Natural killer cell (primary cell): ENCODE measurements at regions not wholly inside any gene's neighbourhood (a gene's known extent, or its start where the extent isn't known, plus 50 kb on each side); places are given as distances from the start of the nearest gene placed in this dataset.

ENCODE experiments used
- ATAC-seq, 3 donors: fragments of 150-1000 bp in 2 of 3; fragments of 200-7000 bp in 1 of 3; cut with Tn5 transposase; 1 replicate in 1 of 3; 2 replicates in 2 of 3; pipeline ENCODE4 v1.10.0; 2021; ENCODE audit warnings: mild to moderate bottlenecking in 2 of 3, moderate library complexity in 2 of 3
- DNase-seq, 2 donors: peaks; one replicate each; pipeline versions ENCODE4 v3.0.0 to v3.0.0-alpha.2; 2013 to 2021; ENCODE audit warnings: mixed read lengths in 1 of 2
- H3K27ac ChIP-seq: one replicate; pipeline ENCODE4 v1.5.1; 2013; ENCODE audit warnings: mild to moderate bottlenecking, low read length
- H3K27me3 ChIP-seq: one replicate; pipeline ENCODE4 v1.6.1; 2013; ENCODE audit warnings: low read length; ENCODE audit not compliant: control insufficient read depth, insufficient read depth
- H3K36me3 ChIP-seq: one replicate; pipeline ENCODE4 v1.6.1; 2013; ENCODE audit warnings: low read length; ENCODE audit not compliant: control insufficient read depth, insufficient read depth
- H3K4me1 ChIP-seq: one replicate; pipeline ENCODE4 v1.6.1; 2013; ENCODE audit warnings: low read length; ENCODE audit not compliant: control insufficient read depth, insufficient read depth
- H3K4me3 ChIP-seq: one replicate; pipeline ENCODE4 v1.5.1; 2013; ENCODE audit warnings: low read length
- H3K9me3 ChIP-seq: one replicate; pipeline ENCODE4 v1.6.1; 2013; ENCODE audit warnings: low read length; ENCODE audit not compliant: control insufficient read depth, insufficient read depth
- H3K27ac Mint-ChIP-seq, 2 donors: one replicate each; pipeline ENCODE4 v1.8.0; 2022; ENCODE audit warnings: mild to moderate bottlenecking in 2 of 2, mixed read lengths in 2 of 2, moderate library complexity in 1 of 2
- H3K27me3 Mint-ChIP-seq, 2 donors: one replicate each; pipeline ENCODE4 v1.8.0; 2022; ENCODE audit warnings: low read depth in 2 of 2, mixed read lengths in 2 of 2
- H3K36me3 Mint-ChIP-seq: one replicate; pipeline ENCODE4 v1.8.0; 2022; ENCODE audit warnings: mixed read lengths
- H3K4me1 Mint-ChIP-seq, 2 donors: one replicate each; pipeline ENCODE4 v1.8.0; 2022; ENCODE audit warnings: mixed read lengths in 2 of 2
- H3K4me3 Mint-ChIP-seq: one replicate; pipeline ENCODE4 v1.8.0; 2022; ENCODE audit warnings: mild to moderate bottlenecking, moderate library complexity, mixed read lengths
- H3K9me3 Mint-ChIP-seq, 2 donors: one replicate each; pipeline ENCODE4 v1.8.0; 2022; ENCODE audit warnings: mixed read lengths in 2 of 2
- WGBS: methylation state at CpG from one replicate; pipeline ENCODE4 v1.1.7; 2013; ENCODE audit warnings: missing lambda C conversion rate; ENCODE audit not compliant: insufficient coverage; 5-methylcytosine and 5-hydroxymethylcytosine counted together
- intact Hi-C: fragments of 100-400 bp; cut with micrococcal nuclease; formaldehyde crosslinking; loops from one replicate; pipeline ENCODE4 v1.14.2; 2022
- TF ChIP-seq, protein P1 (sequence below): fragments of 200-600 bp; IDR thresholded peaks from one replicate; pipeline ENCODE4 v1.8.0; 2022; ENCODE audit warnings: antibody characterized with exemption

DNA sequence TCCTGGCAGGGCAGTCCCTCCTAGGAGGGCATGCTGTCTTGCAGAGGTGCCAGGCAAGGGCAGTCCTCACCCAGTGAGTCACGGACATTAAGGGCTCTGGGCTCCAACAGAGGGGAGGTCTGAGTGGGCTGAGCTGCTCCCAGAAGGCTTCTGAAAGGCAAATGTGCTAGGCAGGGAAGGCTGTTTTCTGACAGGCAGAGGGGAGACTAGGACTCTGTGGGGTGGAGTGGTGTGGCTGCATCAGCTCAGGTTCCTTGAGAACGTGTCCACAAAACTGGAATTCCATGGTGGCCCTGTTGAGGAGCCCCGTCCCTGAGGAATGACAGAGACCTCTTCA is 283.5 kb downstream of the MYCN start:
- no peaks in the 10 kb centered on the region for H3K4me1 Mint-ChIP-seq
- Histone ChIP-seq H3K27me3 (no peaks in the 10 kb centered on the region), H3K4me1 (no peaks in the 10 kb centered on the region), H3K27ac (no peak overlapping the region), H3K9me3 (no peaks in the 10 kb centered on the region), H3K4me3 (no peak overlapping the region), H3K36me3 (no peaks in the 10 kb centered on the region)
- intact Hi-C loops: no loop called here
- no peak for DNase-seq
- no peaks in the 10 kb centered on the region for H3K36me3 Mint-ChIP-seq
- TF ChIP-seq, protein P1, sequence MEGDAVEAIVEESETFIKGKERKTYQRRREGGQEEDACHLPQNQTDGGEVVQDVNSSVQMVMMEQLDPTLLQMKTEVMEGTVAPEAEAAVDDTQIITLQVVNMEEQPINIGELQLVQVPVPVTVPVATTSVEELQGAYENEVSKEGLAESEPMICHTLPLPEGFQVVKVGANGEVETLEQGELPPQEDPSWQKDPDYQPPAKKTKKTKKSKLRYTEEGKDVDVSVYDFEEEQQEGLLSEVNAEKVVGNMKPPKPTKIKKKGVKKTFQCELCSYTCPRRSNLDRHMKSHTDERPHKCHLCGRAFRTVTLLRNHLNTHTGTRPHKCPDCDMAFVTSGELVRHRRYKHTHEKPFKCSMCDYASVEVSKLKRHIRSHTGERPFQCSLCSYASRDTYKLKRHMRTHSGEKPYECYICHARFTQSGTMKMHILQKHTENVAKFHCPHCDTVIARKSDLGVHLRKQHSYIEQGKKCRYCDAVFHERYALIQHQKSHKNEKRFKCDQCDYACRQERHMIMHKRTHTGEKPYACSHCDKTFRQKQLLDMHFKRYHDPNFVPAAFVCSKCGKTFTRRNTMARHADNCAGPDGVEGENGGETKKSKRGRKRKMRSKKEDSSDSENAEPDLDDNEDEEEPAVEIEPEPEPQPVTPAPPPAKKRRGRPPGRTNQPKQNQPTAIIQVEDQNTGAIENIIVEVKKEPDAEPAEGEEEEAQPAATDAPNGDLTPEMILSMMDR: no peak
- H3K27me3 Mint-ChIP-seq: peaks cover 0 to 5% of the 10 kb centered on the region in 2 donors
- WGBS: 88% methylated on average over 3 of the region's 3 CpGs
- ATAC-seq: no peak
- no peak overlapping the region for H3K4me3 Mint-ChIP-seq
- H3K27ac Mint-ChIP-seq: no peak overlapping the region
- no peaks in the 10 kb centered on the region for H3K9me3 Mint-ChIP-seq

DNA sequence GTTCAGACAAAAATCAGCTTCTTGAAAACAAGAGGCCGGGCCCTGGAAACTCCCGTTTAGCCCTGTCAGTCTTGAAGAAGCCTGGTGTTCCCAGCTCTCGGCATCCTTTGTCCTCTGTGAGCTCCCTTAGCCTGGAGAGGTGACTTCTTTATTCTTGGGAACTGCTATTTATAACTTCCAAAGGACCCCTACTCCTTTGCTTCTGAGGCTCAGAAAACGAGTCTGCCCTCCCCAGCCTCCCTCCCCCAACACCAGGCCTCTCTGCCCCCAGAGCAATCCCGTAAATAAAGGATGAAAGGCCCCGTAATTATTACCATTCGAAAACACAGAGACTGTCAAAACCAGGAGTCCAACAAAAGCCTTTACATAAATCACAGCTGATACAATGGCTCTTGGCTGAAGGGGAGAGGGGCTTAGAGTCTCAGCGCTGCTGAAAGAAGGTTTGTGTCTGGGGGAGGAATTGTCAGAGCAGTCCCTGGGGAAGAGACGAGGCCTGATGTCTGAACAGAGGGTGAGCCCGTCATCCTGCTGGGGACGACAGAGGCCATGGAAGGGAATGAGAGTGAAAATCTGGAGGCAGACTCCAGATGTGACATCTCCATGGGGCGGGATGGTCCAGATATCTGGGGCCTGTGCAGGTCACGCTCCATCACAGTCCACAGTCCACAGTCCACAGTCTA is 283.0 kb downstream of the MYCN start:
- Histone ChIP-seq H3K4me1 (no peaks in the 10 kb centered on the region), H3K36me3 (no peaks in the 10 kb centered on the region), H3K9me3 (no peaks in the 10 kb centered on the region), H3K27me3 (no peaks in the 10 kb centered on the region), H3K27ac (no peak overlapping the region), H3K4me3 (no peak overlapping the region)
- intact Hi-C loops: no loop called here
- Mint-ChIP-seq H3K4me3 (no peak overlapping the region), H3K27me3 (peaks cover 0 to 5% of the 10 kb centered on the region in 2 donors), H3K4me1 (no peaks in the 10 kb centered on the region), H3K9me3 (no peaks in the 10 kb centered on the region), H3K27ac (no peak overlapping the region), H3K36me3 (no peaks in the 10 kb centered on the region)
- peak in 1 of 3 donors; percentile 14 for ATAC-seq
- no peak for DNase-seq
- WGBS: 85% methylated on average over 13 of the region's 13 CpGs
- TF ChIP-seq, protein P1: no peak

DNA sequence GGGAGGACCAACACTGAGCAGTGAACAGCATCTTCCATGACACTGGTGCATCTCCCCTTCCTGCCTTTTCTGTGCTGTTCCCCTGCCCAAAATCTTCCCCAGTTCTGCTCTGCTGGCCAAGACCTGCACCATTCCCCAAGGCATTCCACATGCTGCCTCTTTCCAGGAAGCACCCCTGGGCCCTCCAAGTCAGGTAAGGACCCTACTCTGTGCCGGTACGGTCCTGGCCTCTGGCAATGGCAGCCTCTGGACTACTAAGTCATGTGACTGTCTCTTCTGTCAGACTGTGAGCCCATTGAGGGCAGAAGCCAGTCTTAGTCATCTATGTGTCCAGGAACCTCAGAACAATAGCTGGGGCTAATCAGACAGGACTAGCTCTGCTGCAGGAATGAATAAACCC is 282.0 kb downstream of the MYCN start:
- DNase-seq: no peak
- 97% methylated on average over 2 of the region's 2 CpGs for WGBS
- Histone ChIP-seq H3K36me3 (no peaks in the 10 kb centered on the region), H3K27ac (no peak overlapping the region), H3K27me3 (no peaks in the 10 kb centered on the region), H3K9me3 (no peaks in the 10 kb centered on the region), H3K4me3 (no peak overlapping the region), H3K4me1 (no peaks in the 10 kb centered on the region)
- H3K36me3 Mint-ChIP-seq: no peaks in the 10 kb centered on the region
- TF ChIP-seq, protein P1: no peak
- H3K9me3 Mint-ChIP-seq: no peaks in the 10 kb centered on the region
- H3K4me1 Mint-ChIP-seq: no peaks in the 10 kb centered on the region
- no peak overlapping the region for H3K4me3 Mint-ChIP-seq
- H3K27ac Mint-ChIP-seq: no peak overlapping the region
- H3K27me3 Mint-ChIP-seq: peaks cover 0 to 5% of the 10 kb centered on the region in 2 donors
- intact Hi-C loops: no loop called here
- no peak for ATAC-seq

DNA sequence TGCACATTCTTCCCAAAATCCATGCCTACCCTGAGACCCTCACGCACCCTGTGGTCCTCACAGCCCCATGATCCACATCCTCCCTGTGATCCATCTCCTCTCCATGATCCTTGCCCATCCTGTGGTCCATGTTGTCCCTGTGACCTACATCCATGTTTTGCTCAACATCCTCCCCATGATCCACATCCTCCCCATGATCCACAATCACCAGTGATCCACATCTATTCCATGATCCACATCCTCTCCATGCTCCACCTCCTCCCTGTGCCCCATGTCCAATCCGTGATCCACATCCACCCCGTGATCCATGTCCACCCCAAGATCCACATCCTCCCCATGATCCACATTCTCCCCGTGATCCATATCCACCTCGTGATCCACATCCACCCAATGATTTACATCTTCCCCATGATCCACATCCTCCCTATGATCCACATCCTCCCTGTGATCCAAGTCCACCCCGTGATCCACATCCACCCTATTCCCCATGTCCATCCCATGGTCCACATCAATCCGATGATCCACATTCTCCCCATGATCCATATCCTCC is 281.2 kb downstream of the MYCN start:
- TF ChIP-seq, protein P1: no peak
- Histone ChIP-seq H3K27me3 (no peaks in the 10 kb centered on the region), H3K9me3 (no peaks in the 10 kb centered on the region), H3K36me3 (no peaks in the 10 kb centered on the region), H3K27ac (no peak overlapping the region), H3K4me3 (no peak overlapping the region), H3K4me1 (no peaks in the 10 kb centered on the region)
- no peak for ATAC-seq
- Mint-ChIP-seq H3K4me1 (no peaks in the 10 kb centered on the region), H3K4me3 (no peak overlapping the region), H3K27me3 (peaks cover 0 to 5% of the 10 kb centered on the region in 2 donors), H3K9me3 (no peaks in the 10 kb centered on the region), H3K36me3 (no peaks in the 10 kb centered on the region), H3K27ac (no peak overlapping the region)
- 78% methylated on average over 7 of the region's 7 CpGs for WGBS
- intact Hi-C loops: no loop called here
- DNase-seq: no peak
